Stimulated activated naive CD8-positive, alpha-beta T cell treated with anti-CD3 and anti-CD28 coated beads, Interleukin-15, Interleukin-2, amounts not matched to agents 100 U/mL and 50 U/mL, for 24 hours (primary cell): ENCODE measurements at regions not wholly inside any gene's neighbourhood (a gene's known extent, or its start where the extent isn't known, plus 50 kb on each side); places are given as distances from the start of the nearest gene placed in this dataset.
"Not testable (repeated sequence)": the region's sequence is repeated elsewhere in the genome, so short reads cannot be mapped to it uniquely, and the experiment has no call there.

Experiments
- ATAC-seq: fragments of 150-1000 bp; cut with Tn5 transposase; one replicate; pipeline ENCODE4 v1.10.0; 2021
- DNase-seq: peaks from one replicate; pipeline ENCODE4 v3.0.0; 2021

- no peak for ATAC-seq
- DNase-seq = no peak
Observed at GRCh38 chr10:33783078-33783477, 448.6 kb upstream of the NRP1 start.

GRCh38 chr10:33781606-33782395 lies 447.3 kb upstream of the NRP1 start:
- ATAC-seq = no peak
- no peak for DNase-seq

- ATAC-seq (no peak), DNase-seq (no peak)
Observed at GRCh38 chr10:33780961-33781360, 446.5 kb upstream of the NRP1 start.

- DNase-seq (no peak), ATAC-seq (no peak)
Observed at GRCh38 chr10:33777223-33777622, 442.8 kb upstream of the NRP1 start.

DNA sequence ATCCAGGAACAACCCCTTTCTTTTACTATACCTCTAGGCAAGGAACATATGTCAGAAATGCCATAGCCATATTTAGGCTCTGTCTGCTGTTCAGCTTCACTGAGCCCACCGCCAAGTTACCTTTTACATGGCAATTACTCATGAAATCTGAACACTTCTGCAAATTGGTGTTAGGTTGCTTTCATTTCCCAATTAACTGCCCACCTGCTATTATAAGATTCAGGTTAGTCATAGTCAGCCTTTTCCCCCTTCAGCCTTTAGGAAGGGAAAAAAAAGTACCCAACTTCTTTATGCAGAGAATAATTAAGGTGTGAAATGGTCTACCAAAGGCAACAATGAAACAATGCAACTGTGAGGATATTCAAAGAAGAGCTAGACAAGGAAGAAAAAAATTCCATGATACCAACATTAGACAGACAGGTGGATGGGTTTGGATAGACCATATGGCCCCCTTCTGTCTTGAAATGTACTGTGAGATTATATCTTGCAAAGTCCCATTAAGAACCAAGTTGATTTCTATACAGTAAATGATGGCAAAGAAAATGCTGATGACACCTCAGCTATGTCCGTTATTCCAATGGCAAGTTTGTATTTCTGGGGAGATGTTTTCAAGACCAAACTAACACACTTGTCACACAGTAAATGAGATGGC lies 442.1 kb upstream of the NRP1 start:
- DNase-seq = no peak
- ATAC-seq = no peak

- ATAC-seq (no peak), DNase-seq (no peak)
Observed at GRCh38 chr10:33774857-33775256, 440.4 kb upstream of the NRP1 start.

- ATAC-seq = no peak
- DNase-seq = no peak
Observed at GRCh38 chr10:33773886-33774480, 439.5 kb upstream of the NRP1 start.

- no peak for DNase-seq
- ATAC-seq = no peak
Observed at GRCh38 chr10:33773253-33773573, 438.7 kb upstream of the NRP1 start.

DNA sequence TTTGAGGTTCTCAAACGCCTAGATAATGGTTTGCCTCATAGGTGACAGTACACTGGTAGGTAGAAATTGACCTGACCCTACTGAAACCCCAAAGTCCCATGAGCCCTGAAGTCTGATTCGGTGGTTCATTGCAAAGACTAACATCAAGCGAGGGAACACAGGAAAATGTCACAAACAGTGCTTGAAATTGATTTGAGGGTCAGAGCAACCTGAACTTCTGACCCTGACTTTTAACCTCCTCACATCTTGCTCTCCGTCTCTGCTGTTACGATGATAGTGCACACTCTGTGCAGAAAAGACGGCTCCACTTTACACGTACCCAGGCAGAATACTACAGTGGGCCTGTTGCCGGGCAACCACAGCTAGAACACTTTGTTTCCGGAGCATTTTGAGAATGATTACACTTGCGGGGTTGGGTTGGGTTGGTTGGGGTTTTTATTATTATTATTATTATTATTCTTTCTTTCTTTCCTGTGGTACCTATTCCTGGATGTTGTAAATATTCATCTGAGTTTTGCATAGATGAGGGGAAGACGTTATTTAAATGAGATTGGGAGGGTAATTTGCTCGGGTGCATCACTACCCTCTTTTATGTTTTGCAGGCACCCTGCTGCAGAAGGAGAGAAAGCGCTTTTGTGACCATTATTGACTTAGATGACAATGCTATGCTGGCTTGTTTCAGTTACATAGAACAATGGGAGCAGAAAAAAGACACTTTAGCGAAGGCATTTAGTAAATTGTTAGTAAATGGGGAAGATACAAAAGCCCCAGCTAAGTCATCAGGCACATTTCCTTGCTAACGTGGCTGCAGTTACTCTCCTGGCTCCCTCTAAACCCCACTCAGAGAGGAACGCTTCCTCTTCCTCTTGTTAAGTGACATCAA lies 438.1 kb upstream of the NRP1 start:
- DNase-seq (no peak), ATAC-seq (no peak)

- DNase-seq, ATAC-seq: not testable (repeated sequence)
Observed at GRCh38 chr10:33771856-33772255, 437.4 kb upstream of the NRP1 start.

GRCh38 chr10:33764694-33765185 lies 430.3 kb upstream of the NRP1 start:
- ATAC-seq = no peak
- no peak for DNase-seq

DNA sequence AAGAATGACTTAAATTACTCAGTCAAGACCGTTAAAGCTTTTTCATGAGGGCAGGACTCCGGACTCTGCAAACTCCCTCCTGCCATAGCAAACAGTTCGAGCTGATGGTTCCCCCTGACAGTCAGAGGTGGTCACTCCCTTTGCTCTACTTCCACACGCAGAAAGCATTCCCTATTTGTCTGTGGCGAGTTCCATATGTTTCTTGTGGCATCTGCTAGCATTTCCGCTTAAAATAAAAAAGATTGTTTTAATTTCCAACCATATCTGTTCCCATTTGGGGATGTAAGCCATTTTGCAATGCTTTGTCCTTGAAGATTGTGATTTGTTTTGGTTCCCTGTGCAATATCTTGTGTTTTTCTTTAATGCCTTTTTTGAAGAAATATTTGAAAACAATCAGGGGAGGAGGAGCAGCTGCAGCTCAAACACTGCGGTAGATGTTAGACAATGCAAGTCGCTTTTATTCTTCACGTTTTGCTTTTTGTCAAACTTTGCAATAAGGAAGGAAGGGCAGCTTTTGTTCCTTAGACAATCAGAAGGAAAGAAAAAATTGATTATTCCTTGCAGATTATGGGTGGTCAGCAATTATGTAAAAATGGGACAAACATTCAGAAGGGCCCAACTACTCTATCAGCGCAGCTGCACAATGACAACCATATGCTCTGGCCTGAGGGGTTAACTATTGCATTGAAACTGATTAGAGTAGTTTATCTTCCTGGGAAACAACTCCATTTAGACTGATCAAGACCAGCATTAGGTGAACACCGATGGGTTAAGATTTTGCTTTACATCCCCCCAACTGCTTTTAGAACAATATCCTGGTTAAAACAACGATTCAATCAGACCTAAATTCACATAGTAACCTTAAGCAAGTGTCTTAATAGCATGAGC lies 425.8 kb upstream of the NRP1 start:
- no peak for ATAC-seq
- DNase-seq = no peak

DNA sequence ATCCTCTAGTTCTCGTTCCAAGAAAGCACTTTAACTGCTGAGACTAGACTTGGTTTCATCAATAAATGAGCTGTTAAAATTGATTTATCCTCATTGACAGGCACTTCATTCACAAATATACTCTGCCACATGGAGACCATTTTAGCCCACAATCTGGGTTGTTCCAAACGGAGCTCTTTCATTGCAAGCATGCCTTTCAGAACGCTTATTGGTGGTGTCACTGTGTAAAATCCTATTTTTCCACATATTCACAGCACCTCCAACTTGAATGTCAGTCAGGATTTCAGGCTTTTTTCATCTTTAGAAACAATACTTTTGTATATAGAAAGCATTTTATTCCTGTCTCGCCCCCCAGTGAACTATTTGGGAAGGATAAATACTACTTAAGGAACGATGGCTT lies 424.7 kb upstream of the NRP1 start:
- DNase-seq = no peak
- no peak for ATAC-seq

DNA sequence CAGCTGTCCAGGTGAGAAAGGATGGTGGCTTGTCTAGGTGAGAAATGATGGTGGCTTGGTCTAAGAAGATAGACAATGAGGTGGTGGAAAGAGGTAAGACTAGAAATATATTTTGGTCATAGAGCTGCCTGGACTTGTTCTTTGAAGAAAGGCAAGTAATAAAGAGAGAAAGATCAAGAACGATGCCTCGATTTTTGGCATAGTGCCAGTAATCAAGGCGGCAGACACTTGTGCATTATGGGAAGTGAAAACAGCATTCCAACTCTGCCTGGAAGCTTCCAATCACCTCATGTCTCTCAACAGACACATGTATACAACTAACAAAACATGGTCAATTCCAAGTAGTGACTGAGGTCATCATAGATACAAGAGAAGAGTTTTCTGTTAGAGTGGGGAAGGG lies 423.8 kb upstream of the NRP1 start:
- ATAC-seq (no peak), DNase-seq (no peak)

- ATAC-seq = no peak
- DNase-seq = no peak
Observed at GRCh38 chr10:33754052-33754451, 419.6 kb upstream of the NRP1 start.

DNA sequence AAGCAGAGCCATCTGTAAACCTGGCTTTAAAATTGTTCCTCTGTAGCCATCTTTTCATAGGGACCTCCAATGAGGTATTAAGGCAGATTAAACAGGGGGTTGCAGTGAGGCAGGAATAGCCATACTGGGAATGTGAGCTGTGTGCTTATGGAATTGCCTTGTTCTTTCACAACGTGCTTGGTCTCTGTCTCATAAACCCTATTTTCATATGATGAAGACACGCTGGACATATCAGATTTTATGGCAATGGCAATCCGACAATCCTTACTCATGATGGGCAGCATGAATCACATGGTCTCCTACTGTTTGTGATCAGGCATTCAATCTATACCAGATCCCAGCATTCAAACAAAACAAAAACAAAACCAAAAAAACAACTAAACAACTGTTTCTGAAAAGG lies 418.9 kb upstream of the NRP1 start:
- ATAC-seq = no peak

GRCh38 chr10:33749790-33750189 lies 415.3 kb upstream of the NRP1 start:
- DNase-seq = no peak
- ATAC-seq = no peak

More for the DNA sequence above, 418.9 kb upstream of the NRP1 start:
- no peak for DNase-seq

DNA sequence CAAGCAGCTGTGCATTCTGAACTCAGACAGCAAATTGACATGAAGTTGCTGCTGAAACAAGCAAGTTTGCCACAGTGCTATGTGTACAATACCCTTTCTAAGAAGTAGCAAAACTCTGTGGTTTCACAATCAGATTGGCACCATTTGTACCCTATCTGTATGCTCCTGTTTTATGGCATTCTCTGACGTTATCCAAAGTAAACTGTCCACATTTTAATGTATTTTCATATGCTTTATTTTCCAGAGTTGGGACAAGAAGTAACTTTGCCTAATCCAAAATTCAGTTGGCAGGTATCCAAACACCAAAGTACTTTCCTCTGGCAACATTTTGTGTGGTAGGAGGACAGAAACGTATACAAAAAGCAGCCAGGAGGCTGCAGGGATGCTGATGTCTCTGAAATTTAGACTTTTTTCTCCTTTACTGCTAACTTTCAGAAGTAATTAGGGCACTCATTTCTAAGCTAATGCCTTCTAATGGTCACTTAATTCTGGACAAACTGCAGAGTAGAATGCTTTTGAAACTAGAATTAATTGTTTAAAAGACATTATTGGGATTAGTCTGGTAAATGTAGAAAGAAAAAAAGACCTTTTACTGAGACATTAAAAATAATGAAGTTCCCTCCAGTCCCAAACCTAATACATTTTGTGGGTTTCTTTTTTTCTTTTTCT lies 414.7 kb upstream of the NRP1 start:
- ATAC-seq (no peak), DNase-seq (no peak)

DNA sequence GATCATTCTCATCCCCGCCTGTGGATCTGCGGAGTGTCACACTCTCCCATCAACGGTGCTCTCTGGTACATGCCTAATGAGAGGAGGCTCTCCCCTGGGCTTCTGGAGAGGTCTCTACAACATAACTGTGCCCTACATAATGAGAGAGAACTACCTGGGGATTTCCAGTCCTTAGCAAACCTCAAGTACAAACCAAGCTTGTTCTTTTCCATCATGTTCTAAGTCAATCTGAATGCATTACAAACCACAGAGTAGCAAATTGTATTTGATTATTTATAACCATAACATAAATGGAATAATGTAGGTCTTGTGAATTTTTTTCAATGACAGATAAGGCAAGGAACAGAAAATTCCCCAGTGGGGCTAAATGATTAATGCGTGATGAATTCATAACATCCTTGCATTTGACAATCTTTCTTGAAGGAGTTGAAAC lies 412.4 kb upstream of the NRP1 start:
- ATAC-seq = no peak
- no peak for DNase-seq

DNA sequence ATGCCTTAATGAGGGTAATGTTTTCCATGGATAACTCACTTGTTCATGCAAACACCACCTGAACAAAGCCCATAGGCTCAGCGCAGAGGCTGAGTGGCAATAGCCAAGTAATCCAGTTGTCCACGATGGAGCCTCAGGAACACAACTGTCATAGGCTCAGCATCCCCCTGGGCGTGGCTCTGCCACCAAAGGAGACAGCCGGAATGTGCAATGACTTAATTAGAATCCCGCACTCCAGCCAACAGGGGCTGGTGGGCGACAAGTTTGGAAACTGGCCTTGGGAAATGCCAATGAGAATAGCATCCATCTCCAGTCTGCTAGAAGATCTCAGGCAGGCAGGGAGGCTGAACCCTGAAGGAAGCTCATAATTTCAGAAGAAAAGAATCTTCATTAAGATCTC lies 411.7 kb upstream of the NRP1 start:
- no peak for ATAC-seq
- no peak for DNase-seq

DNA sequence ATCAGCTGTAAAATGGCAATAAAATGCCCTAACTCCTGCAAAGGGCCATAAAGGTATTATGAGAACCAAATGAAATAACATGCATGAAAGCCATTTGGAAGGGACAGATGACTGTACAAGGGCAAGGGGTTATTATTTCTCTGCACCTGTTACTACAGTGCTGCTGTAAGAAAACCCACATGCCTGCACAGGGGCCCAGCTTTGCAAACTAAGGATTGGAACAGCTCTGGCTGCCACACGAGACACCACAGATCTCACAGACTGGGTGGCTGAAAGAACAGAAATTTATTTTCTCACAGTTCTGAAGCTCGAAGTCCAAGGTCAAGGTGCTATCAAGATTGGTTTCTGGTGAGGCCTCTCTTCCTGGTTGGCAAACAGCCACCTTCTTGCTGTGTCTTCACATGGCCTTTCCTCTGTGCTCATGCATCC lies 409.0 kb upstream of the NRP1 start:
- DNase-seq (no peak), ATAC-seq (no peak)
